ENCODE measurements at regions not wholly inside any gene's neighbourhood (a gene's known extent, or its start where the extent isn't known, plus 50 kb on each side); places are given as distances from the start of the nearest gene placed in this dataset.

DNA sequence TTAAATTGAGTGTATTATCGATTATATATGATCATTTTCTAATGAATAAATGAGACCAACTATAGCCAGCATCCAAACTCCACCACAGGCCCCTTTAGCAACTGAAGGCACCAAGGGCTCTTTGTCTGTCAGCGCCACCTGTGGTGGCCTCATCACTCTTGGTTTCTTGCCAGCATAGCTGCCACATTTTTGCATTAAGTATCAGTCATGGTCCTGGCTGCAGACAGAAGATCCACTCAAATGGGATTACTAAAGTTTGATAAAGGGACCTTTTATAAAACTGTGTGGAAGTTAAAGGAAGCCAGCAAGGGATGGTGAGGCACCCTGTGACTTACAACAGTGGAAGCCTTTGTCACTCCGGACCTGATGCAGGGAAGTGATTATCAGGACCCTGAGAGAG is 162.9 kb downstream of the C6orf118 start:
- TF ChIP-seq ZBTB7A (IDR thresholded peaks at IDR 0.05; ENCODE audit: low read depth) (no peak), TAF1 (IDR thresholded peaks at IDR 0.05; ENCODE audit: low read depth) (no peak), EP300 (IDR thresholded peaks at IDR 0.05; ENCODE audit: borderline replicate concordance) (no peak), REST (IDR thresholded peaks at IDR 0.05; ENCODE audit: low read depth) (no peak), YY1 (IDR thresholded peaks at IDR 0.05; ENCODE audit: low read depth) (no peak)
- TF ChIP-seq, protein P1, sequence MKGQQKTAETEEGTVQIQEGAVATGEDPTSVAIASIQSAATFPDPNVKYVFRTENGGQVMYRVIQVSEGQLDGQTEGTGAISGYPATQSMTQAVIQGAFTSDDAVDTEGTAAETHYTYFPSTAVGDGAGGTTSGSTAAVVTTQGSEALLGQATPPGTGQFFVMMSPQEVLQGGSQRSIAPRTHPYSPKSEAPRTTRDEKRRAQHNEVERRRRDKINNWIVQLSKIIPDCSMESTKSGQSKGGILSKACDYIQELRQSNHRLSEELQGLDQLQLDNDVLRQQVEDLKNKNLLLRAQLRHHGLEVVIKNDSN (IDR thresholded peaks at IDR 0.05), result no peak
